Hippocampal formation (tissue), 2 donors: ENCODE measurements at regions not wholly inside any gene's neighbourhood (a gene's known extent, or its start where the extent isn't known, plus 50 kb on each side); places are given as distances from the start of the nearest gene placed in this dataset.
"Not testable (repeated sequence)": the region's sequence is repeated elsewhere in the genome, so short reads cannot be mapped to it uniquely, and the experiment has no call there.

Experiments used
- DNase-seq, 2 donors: peaks; one replicate each; lab custom pipeline; 2025; lab: John Stamatoyannopoulos, UW

DNA sequence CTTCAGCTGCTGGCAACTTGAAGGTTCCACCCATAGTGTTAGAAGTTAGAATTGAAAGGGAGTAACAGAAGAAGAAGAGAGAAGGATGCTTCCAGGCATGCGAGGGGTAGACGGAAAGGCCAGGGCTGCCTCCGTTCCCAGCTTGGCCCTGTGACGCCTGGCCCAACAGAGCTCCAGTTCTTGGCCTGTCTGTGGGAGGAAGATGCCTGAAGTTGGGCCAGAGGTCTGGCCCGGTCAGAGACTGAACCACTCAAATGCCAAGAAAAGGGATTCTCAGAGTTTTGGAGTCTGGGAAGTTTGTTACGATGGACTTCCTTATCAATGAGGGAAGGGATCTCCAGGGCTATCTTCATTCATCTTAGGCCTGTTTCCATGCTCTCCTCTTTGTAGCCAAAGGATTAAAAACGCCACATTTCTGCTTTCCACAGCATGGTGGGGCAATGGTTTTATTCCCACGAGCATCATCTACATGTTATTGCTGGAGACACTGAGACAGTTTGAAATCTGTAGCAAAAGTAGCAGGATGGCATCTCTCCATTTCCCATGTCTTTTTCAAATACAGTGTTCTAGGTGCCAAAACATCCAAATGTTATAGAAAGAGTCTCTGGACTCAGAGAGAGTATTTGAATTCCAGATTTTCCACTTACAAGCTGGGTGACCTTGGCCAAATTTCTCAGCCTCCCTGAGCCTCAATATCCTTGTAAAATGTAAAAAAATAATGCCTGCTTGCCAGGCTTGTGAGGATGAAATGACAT, 65.4 kb upstream of the ANKRD55 start:
- DNase-seq, result no peak

DNA sequence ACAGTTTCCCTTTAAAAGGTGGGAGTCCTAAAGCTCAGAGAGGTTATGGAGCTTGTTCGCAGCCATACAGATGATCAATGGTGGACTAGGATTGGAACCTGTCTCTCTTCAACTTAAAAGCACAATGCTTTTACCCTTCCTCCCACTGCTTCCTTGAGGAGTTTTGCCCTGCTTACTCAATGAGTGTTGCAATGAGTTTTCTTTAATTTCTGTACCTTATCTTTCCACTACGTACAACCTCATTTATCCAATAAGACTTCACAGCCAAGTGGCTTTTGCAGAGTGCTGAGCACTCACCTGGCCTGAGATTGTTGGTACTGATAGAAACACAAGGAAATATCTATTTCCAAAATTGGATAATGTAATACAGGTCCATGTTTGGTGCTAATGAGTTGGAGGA, 64.7 kb upstream of the ANKRD55 start:
- DNase-seq, result no peak

DNA sequence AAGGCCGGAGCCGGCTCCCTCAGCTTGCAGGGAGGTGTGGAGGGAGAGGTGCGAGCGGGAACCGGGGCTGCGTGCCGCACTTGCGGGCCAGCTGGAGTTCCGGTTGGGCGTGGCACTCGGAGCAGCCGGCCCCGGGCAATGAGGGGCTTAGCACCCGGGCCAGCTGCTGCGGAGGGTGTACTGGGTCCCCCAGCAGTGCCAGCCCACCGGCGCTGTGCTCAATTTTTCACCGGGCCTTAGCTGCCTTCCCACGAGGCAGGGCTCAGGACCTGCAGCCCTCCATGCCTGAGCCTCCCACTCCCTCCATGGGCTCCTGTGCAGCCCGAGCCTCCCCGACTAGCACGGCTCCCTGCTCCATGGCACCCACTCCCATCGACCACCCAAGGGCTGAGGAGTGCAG, 62.2 kb upstream of the ANKRD55 start:
- DNase-seq, result not testable (repeated sequence)

DNA sequence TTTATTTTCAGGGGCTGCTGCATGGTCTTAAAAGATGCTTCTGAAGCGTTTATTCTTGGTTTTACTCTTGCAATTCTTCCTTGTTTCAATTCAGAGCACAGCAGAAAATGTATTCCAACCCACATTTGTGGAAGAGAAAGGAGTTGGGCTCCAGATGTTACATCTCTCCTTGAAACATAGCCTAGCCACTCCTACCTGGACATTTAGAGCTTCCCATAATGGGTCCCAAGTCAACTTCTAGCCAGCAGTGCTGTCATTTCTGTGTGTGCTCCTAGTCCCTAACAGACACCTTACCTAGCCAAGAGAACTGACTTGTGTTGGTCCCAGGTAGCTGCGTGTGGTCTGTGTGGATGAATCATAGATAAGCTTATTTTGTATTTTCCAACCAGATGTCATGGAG, 61.2 kb upstream of the ANKRD55 start:
- no peak for DNase-seq

DNA sequence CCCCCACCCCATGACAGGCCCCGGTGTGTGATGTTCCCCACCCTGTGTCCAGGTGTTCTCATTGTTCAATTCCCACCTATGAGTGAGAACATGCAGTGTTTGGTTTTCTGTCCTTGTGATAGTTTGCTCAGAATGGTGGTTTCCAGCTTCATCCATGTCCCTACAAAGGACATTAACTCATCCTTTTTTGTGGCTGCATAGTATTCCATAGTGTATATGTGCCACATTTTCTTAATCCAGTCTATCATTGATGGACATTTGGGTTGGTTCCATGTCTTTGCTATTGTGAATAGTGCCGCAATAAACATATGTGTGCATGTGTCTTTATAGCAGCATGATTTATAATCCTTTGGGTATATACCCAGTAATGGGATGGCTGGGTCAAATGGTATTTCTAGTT, 59.7 kb upstream of the ANKRD55 start:
- DNase-seq, result not testable (repeated sequence)

DNA sequence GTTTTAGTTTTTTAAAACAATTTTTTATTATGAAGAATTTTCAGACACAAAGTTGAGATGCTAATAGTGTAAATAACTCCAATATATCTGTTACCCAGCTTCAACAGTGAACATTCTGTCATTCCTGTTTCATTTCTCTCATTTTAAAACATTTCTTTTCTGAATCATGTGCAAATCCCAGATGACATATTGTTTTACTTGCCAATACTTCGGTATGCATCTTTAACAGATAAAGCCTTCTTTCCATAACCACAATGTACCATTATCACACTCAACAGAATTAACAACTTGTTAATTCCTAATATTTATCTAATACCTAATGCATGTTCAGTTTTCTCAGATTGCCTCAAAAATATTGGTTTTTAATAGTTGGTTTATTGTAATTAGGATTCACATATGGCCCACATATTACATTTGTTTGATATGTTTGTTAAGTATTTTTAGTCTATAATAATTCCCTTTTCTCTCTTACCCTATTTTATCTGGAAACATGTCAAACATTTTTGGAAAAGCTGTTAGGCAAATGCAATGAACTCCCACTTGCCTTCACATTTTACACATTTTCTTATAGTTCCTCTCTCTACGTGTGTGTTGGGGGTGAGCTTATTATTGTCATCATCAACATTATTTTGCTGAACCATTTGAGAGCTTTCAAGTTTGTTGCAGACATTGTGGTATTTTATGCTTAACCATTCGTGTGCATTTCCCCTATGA, 58.7 kb upstream of the ANKRD55 start:
- DNase-seq, result no peak

DNA sequence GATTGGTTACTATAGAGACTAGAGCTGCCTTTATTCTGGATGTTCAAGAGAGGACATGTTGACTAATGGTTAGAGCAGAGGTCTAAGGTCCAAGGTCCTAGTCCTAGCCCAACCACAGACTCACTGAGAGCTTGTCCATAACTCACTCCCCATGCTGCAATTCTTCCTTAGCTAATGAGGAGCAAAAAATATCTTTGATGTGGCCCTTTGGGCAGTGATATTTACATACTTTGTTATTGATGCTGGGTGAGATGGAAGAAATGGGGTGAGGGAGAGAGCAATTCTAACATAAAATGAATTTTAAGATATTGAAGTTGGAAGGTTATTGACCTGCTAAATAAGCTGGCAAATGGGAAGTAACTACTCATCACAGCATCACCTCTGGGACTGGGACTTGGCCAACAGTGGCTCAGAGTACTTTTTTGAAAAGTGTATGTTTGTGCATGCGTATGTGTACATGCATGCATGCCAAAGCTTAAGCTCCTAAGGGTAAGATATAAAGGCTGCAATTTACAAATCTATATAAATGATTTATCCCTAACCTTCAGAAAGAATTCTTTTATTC, 58.0 kb upstream of the ANKRD55 start:
- DNase-seq, result no peak

DNA sequence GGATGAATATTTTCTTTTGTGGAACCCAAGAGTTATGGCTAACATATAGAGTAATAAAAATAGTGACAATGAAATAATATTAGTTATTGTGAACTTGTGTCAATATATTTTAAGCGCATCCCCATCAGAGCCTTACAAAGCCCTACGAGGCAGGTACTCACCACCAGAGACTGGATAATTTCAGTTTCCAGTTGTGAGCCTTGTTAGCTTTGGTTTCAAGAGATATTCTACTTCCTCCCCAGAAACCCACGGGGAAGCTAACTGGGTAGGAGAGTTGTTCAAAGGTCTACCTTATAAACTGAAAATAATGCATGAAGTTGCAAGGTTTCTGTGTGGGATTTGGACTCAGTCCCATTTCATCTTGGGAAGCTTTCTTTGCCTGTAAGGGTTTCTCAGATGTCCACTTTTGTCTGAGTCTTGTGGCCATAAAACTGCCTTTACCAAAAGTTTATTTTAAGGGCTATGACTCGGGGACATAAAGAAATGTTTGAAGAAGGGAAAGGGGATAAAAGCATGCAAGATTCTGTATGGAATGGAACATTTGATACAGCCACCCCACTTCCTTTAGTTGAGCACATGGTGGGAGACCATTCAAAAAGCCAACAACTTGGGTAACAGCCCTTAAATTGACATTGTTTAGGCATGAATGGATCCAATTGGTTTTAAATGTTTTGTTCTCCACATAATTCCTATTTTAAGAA, 57.4 kb upstream of the ANKRD55 start:
- no peak for DNase-seq

DNA sequence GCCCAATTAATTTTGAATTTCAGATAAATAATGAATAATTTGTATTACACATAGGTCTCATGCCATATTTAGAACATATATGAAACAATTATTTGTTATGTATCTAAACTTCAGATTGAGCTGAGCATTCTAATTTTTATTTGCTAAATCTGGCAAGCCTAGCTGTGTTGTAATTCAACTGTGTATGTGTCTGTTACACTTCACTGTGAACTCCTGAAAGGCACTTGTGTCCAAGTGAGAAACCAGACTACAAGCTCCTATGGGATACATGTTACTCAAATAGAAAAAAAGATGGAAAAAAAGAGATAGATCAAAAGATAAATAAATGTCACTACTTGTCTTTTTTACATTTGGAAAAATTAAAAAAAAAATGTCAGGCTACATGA, 56.5 kb upstream of the ANKRD55 start:
- DNase-seq, result no peak

DNA sequence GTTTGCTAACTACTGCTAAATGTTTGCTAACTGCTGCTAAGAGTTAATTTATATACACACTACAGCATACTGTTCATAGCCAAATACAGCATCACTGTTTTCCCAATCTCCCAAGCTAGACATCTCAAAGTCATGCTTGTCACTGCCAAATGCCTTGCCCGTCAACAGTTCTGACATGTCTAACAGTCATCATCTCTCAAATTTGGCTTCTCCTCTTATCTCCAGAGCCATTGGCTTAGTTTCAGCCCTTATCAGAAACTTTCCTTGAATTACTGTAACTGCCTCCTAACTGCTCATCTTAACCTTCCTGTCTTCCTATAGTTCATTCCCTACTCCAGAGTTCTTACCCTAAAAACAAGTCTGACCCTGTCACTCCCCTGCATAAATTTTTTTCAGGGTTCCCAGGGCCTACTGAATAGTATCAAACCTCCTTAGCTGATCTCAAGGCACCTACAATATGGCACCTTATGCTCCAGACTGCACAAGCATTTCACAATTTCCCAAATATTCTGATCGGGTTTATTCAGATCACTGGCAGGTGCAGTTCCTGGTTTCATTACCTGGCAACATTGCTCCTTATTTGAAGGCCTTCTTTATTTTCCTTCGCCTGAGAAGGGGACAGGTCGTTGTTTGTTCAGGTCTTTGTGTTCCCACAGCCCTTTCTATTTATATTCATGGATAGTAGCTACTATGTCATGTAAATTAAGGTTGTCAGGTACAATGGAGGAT, 55.9 kb upstream of the ANKRD55 start:
- DNase-seq, result no peak

DNA sequence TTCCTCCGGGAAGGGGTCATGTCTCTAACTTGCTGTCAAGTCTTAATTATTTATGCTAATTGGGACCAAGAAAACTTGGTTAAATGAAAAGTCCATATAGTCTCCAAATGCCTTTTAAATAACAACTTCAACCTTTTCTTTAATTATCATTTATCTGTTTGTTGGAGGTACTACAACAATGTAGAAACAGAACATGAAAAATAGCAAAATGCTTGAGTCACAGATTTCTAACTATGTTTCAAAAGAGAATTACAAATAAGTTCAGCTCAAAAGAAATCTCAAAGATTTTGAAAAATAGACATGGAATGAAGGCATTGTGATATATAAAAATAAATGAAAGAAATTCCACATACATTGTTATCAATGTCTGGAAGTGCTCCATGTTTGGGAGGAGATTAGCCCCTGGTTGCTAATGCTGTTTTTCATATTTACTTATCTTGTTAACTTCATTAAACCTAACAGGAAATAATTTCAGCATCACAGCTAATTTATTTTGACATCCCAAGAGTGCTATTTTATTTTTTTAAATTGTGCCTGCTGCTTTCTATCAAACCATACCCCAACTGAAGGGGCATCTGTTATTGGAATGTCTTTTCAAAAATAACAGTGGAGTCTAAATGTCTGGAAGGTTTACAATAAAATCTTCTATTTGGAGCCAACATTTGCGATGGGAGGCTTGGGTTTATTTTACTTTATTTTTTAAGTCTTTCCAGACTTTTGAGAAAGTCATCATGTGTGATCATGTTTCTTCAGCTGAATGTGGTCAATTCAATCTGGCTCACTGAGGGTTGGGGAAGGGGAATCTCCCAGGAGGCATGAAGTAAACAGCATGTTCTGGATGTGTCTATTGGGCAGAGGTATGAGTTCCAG, 53.1 kb upstream of the ANKRD55 start:
- DNase-seq, result no peak

DNA sequence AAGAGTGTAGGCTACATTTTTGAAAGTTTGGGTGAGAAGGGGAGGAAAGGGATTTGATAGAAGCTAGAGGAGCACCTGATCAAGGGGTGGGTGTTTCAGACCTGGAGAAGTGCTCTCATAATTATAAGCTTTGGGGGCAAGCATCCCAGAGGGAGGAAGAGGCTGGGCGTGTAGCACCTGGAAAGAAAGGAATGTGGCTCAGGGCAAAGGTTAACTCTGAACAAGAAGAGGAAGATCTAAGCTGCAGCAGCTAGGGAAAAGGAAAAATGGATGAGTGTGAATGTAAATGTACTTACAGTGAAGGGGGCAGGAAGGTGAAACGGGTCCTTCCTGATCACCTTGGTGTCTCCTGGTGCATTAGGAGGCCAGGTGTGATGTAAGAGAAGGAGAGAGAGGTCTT, 49.8 kb upstream of the ANKRD55 start:
- no peak for DNase-seq
